A673 (cell line): ENCODE measurements at regions not wholly inside any gene's neighbourhood (a gene's known extent, or its start where the extent isn't known, plus 50 kb on each side); places are given as distances from the start of the nearest gene placed in this dataset.

Source experiments
- BruUV-seq: library from RNA; stranded (reverse); fragments of 400-500 nt; replicated peaks from 2 replicates; lab custom pipeline; 2021; lab: Mats Ljungman, UMichigan
- CTCF ChIA-PET: fragments of 300-600 bp; sonication (Branson Sonifier 250); formaldehyde crosslinking; loops from one replicate; lab custom pipeline; 2022; ENCODE audit warnings: antibody characterized with exemption; lab: Charles Lee
- POLR2A ChIA-PET: fragments of 300-600 bp; sonication (Branson Sonifier 250); formaldehyde crosslinking; loops from one replicate; lab custom pipeline; 2022; ENCODE audit warnings: antibody characterized with exemption; ENCODE audit not compliant: low non-redundant PET; lab: Charles Lee
- DNase-seq: peaks from one replicate; pipeline ENCODE4 v3.0.0-alpha.2; 2015; ENCODE audit warnings: low spot score
- H3K27ac ChIP-seq: fragments of 200-600 bp; sonication (generic); 2 replicates; pipeline ENCODE4 v1.5.1; 2016; ENCODE audit warnings: mixed run types, low read depth, mild to moderate bottlenecking, mixed read lengths, antibody characterized with exemption, low read length; ENCODE audit not compliant: poor library complexity, severe bottlenecking
- H3K27me3 ChIP-seq: fragments of 200-600 bp; sonication (generic); replicated peaks from 2 replicates; pipeline ENCODE4 v1.6.1; 2017; ENCODE audit warnings: mixed run types, low read depth, mild to moderate bottlenecking, mixed read lengths, antibody characterized with exemption, low read length; ENCODE audit not compliant: insufficient read depth, poor library complexity
- H3K36me3 ChIP-seq: fragments of 200-600 bp; sonication (generic); 2 replicates; pipeline ENCODE4 v1.6.1; 2016; ENCODE audit warnings: mixed run types, mild to moderate bottlenecking, mixed read lengths, antibody characterized with exemption, low read length; ENCODE audit not compliant: insufficient read depth, poor library complexity, severe bottlenecking
- H3K4me1 ChIP-seq: fragments of 200-600 bp; sonication (generic); 2 replicates; pipeline ENCODE4 v1.6.1; 2017; ENCODE audit warnings: mixed run types, mild to moderate bottlenecking, mixed read lengths, antibody characterized with exemption, low read length; ENCODE audit not compliant: insufficient read depth, poor library complexity, severe bottlenecking
- H3K4me3 ChIP-seq: fragments of 200-600 bp; sonication (generic); 2 replicates; pipeline ENCODE4 v1.5.1; 2016; ENCODE audit warnings: low read depth, mixed run types, mild to moderate bottlenecking, mixed read lengths, low read length; ENCODE audit not compliant: poor library complexity, severe bottlenecking
- H3K9me3 ChIP-seq: fragments of 200-600 bp; sonication (generic); 2 replicates; pipeline ENCODE4 v1.6.1; 2016; ENCODE audit warnings: mixed run types, low read depth, mild to moderate bottlenecking, mixed read lengths, antibody characterized with exemption, low read length; ENCODE audit not compliant: poor library complexity, severe bottlenecking
- CTCF ChIP-seq: fragments of 300-800, 200-600 bp; sonication (generic); conservative IDR thresholded peaks from 2 replicates; pipeline ENCODE4 v1.5.1; 2017; ENCODE audit warnings: low read depth, mild to moderate bottlenecking, antibody characterized with exemption, low read length, moderate library complexity, mixed read lengths
- EZH2 ChIP-seq: fragments of 200-600 bp; sonication (generic); IDR thresholded peaks from 2 replicates; pipeline ENCODE4 v1.6.1; 2017; ENCODE audit warnings: borderline replicate concordance, low read depth, mild to moderate bottlenecking, mixed read lengths, antibody characterized with exemption, low read length; ENCODE audit not compliant: poor library complexity, severe bottlenecking
- intact Hi-C: fragments of 100-400 bp; cut with micrococcal nuclease; formaldehyde crosslinking; loops from one replicate; pipeline ENCODE4 v1.10.0; 2022; ENCODE audit not compliant: unreplicated experiment

- CTCF ChIA-PET: interaction anchor here (0.6 kb wide), 1 partner anchor 127 kb away, joined by 3 read pairs; no protein-coding TSS in a partner anchor
- Histone ChIP-seq H3K36me3 (no peaks in the 10 kb centered on the region), H3K4me3 (no peak overlapping the region), H3K4me1 (peaks cover 48% of the 10 kb centered on the region), H3K27me3 (no peaks in the 10 kb centered on the region), H3K9me3 (no peaks in the 10 kb centered on the region), H3K27ac (no peak overlapping the region)
- TF ChIP-seq EZH2 (no peak), CTCF (no peak)
- BruUV-seq: no TSS peak
- intact Hi-C loops: loop anchor here (10.0 kb wide), 1 partner anchor 362 kb away; no protein-coding TSS in a partner anchor
- POLR2A ChIA-PET: no interaction called here
- DNase-seq: no peak
Measured at GRCh38 chr5:110056580-110057114, 366.9 kb downstream of the MAN2A1 start.

GRCh38 chr5:110058175-110058574, 368.4 kb downstream of the MAN2A1 start:
- no peak for TF ChIP-seq EZH2
- TF ChIP-seq CTCF: no peak
- no peaks in the 10 kb centered on the region for H3K27me3 ChIP-seq
- no peaks in the 10 kb centered on the region for H3K36me3 ChIP-seq
- no peak overlapping the region for H3K4me3 ChIP-seq
- H3K9me3 ChIP-seq: no peaks in the 10 kb centered on the region
- POLR2A ChIA-PET: no interaction called here
- H3K4me1 ChIP-seq: peaks cover 39% of the 10 kb centered on the region
- intact Hi-C loops: loop anchor here (10.0 kb wide), 1 partner anchor 363 kb away; no protein-coding TSS in a partner anchor
- CTCF ChIA-PET: no interaction called here
- BruUV-seq: no TSS peak
- no peak overlapping the region for H3K27ac ChIP-seq
- DNase-seq: no peak

GRCh38 chr5:110062246-110062645, 372.5 kb downstream of the MAN2A1 start:
- H3K4me1 ChIP-seq: no peaks in the 10 kb centered on the region
- BruUV-seq: no TSS peak
- no peak overlapping the region for H3K4me3 ChIP-seq
- ChIA-PET POLR2A (no interaction called here), CTCF (no interaction called here)
- H3K36me3 ChIP-seq: no peaks in the 10 kb centered on the region
- H3K9me3 ChIP-seq: no peaks in the 10 kb centered on the region
- H3K27ac ChIP-seq: no peak overlapping the region
- TF ChIP-seq CTCF (no peak), EZH2 (no peak)
- DNase-seq: no peak
- intact Hi-C loops: no loop called here
- H3K27me3 ChIP-seq: no peaks in the 10 kb centered on the region
